Uterus (tissue), 2 donors: ENCODE measurements at regions not wholly inside any gene's neighbourhood (a gene's known extent, or its start where the extent isn't known, plus 50 kb on each side); places are given as distances from the start of the nearest gene placed in this dataset.

ENCODE experiments used
- POLR2A ChIP-seq, 2 donors: fragments of 450-650 bp; IDR thresholded peaks; one replicate each; pipeline ENCODE4 v1.6.1; 2016; ENCODE audit warnings: antibody characterized with exemption in 2 of 2, mild to moderate bottlenecking in 1 of 2, moderate library complexity in 1 of 2
- TF ChIP-seq, protein P1 (sequence below), 4 experiments: fragments of 200-600 bp in 2 of 4; fragments of 450-650 bp in 2 of 4; sonication (generic) in 2 of 4; IDR thresholded peaks; one replicate each; pipeline ENCODE4 v1.5.1; 2016 to 2019; ENCODE audit warnings: antibody characterized with exemption in 4 of 4, mild to moderate bottlenecking in 2 of 4, moderate library complexity in 1 of 4

DNA sequence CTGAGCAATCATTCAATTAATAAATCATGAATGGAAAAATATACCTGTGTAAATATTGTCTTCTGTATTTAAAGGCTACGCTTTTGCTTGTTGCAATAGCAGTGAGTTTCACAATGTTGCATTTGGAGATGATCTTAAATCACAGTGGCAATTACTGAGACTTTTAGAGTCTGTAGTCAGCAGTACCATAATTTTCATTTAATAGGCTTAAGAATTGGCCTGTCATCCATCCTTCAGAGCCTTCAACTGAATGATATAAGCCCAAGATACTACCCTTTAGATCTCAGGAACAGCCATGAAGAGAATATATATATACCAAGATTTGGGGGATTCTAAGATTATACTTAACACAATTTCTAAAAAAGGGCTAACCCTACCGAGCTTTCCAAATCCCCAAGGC is 458.1 kb downstream of the GBE1 start:
- TF ChIP-seq, protein P1, sequence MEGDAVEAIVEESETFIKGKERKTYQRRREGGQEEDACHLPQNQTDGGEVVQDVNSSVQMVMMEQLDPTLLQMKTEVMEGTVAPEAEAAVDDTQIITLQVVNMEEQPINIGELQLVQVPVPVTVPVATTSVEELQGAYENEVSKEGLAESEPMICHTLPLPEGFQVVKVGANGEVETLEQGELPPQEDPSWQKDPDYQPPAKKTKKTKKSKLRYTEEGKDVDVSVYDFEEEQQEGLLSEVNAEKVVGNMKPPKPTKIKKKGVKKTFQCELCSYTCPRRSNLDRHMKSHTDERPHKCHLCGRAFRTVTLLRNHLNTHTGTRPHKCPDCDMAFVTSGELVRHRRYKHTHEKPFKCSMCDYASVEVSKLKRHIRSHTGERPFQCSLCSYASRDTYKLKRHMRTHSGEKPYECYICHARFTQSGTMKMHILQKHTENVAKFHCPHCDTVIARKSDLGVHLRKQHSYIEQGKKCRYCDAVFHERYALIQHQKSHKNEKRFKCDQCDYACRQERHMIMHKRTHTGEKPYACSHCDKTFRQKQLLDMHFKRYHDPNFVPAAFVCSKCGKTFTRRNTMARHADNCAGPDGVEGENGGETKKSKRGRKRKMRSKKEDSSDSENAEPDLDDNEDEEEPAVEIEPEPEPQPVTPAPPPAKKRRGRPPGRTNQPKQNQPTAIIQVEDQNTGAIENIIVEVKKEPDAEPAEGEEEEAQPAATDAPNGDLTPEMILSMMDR (IDR thresholded peaks at IDR 0.05): no peak
- no peak for TF ChIP-seq POLR2A (IDR thresholded peaks at IDR 0.05)
